ENCODE measurements at regions not wholly inside any gene's neighbourhood (a gene's known extent, or its start where the extent isn't known, plus 50 kb on each side); places are given as distances from the start of the nearest gene placed in this dataset.

DNA sequence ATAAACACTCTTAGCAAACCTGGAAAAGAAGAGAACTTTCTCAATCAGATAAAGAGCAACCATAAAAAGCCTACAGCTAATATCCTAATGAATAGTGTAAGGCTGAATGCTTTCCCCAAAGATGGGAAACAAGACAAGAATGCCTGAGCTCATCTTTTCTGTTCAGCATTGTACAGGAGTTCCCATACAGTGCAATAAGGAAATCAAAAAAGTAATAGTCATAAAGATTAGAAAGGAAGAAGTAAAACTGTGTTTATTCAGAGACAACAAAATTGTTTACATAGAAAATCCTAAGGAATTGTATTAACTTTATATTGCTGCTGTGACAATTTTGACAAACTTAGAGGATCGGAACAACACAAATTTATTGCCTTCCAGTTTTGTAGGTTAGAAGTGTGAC, 330.7 kb upstream of the SLC24A2 start:
- no peak for DNase-seq
- no peak for ATAC-seq (ENCODE audit: low read depth)
- H3K27ac Mint-ChIP-seq = no peak overlapping the region
- intact Hi-C loops (cut with micrococcal nuclease) = no loop called here
- POLR2A ChIA-PET = no interaction called here
- H3K27me3 Mint-ChIP-seq = no peaks in the 10 kb centered on the region
- H3K36me3 Mint-ChIP-seq (ENCODE audit: low read depth) = no peaks in the 10 kb centered on the region
- H3K9me3 Mint-ChIP-seq = peaks cover 12% of the 10 kb centered on the region
- H3K4me3 Mint-ChIP-seq = no peak overlapping the region
- TF ChIP-seq, protein P1, sequence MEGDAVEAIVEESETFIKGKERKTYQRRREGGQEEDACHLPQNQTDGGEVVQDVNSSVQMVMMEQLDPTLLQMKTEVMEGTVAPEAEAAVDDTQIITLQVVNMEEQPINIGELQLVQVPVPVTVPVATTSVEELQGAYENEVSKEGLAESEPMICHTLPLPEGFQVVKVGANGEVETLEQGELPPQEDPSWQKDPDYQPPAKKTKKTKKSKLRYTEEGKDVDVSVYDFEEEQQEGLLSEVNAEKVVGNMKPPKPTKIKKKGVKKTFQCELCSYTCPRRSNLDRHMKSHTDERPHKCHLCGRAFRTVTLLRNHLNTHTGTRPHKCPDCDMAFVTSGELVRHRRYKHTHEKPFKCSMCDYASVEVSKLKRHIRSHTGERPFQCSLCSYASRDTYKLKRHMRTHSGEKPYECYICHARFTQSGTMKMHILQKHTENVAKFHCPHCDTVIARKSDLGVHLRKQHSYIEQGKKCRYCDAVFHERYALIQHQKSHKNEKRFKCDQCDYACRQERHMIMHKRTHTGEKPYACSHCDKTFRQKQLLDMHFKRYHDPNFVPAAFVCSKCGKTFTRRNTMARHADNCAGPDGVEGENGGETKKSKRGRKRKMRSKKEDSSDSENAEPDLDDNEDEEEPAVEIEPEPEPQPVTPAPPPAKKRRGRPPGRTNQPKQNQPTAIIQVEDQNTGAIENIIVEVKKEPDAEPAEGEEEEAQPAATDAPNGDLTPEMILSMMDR (IDR thresholded peaks at IDR 0.05) = no peak
- CTCF ChIA-PET = no interaction called here
- H3K4me1 Mint-ChIP-seq = peaks cover 6% of the 10 kb centered on the region

- ChIA-PET CTCF (no interaction called here), POLR2A (no interaction called here)
- no peak for DNase-seq
- Mint-ChIP-seq H3K36me3 (ENCODE audit: low read depth) (no peaks in the 10 kb centered on the region), H3K27me3 (no peaks in the 10 kb centered on the region), H3K4me3 (no peak overlapping the region), H3K4me1 (peaks cover 6% of the 10 kb centered on the region), H3K9me3 (peaks cover 12% of the 10 kb centered on the region), H3K27ac (no peak overlapping the region)
- TF ChIP-seq, protein P1 (IDR thresholded peaks at IDR 0.05) = no peak
- intact Hi-C loops (cut with micrococcal nuclease) = no loop called here
- no peak for ATAC-seq (ENCODE audit: low read depth)
Observed at GRCh38 chr9:20117986-20118385, 329.1 kb upstream of the SLC24A2 start.

- ATAC-seq (ENCODE audit: low read depth) = no peak
- TF ChIP-seq, protein P1 (IDR thresholded peaks at IDR 0.05) = no peak
- intact Hi-C loops (cut with micrococcal nuclease) = no loop called here
- Mint-ChIP-seq H3K9me3 (peaks cover 12% of the 10 kb centered on the region), H3K36me3 (ENCODE audit: low read depth) (no peaks in the 10 kb centered on the region), H3K27me3 (no peaks in the 10 kb centered on the region), H3K4me1 (peaks cover 6% of the 10 kb centered on the region), H3K4me3 (no peak overlapping the region), H3K27ac (no peak overlapping the region)
- CTCF ChIA-PET = no interaction called here
- DNase-seq = no peak
- POLR2A ChIA-PET = no interaction called here
Observed at GRCh38 chr9:20117482-20117881, 328.6 kb upstream of the SLC24A2 start.

GRCh38 chr9:20114974-20115373, 326.1 kb upstream of the SLC24A2 start:
- no peak overlapping the region for H3K4me3 Mint-ChIP-seq
- peaks cover 6% of the 10 kb centered on the region for H3K4me1 Mint-ChIP-seq
- ChIA-PET POLR2A (no interaction called here), CTCF (no interaction called here)
- ATAC-seq (ENCODE audit: low read depth) = no peak
- intact Hi-C loops (cut with micrococcal nuclease) = no loop called here
- no peak for DNase-seq
- TF ChIP-seq, protein P1 (IDR thresholded peaks at IDR 0.05) = no peak
- H3K27ac Mint-ChIP-seq = no peak overlapping the region
- peaks cover 10% of the 10 kb centered on the region for H3K9me3 Mint-ChIP-seq
- H3K36me3 Mint-ChIP-seq (ENCODE audit: low read depth) = no peaks in the 10 kb centered on the region
- H3K27me3 Mint-ChIP-seq = no peaks in the 10 kb centered on the region

GRCh38 chr9:20112205-20112783, 323.5 kb upstream of the SLC24A2 start:
- POLR2A ChIA-PET = no interaction called here
- peaks cover 10% of the 10 kb centered on the region for H3K9me3 Mint-ChIP-seq
- no peaks in the 10 kb centered on the region for H3K36me3 Mint-ChIP-seq (ENCODE audit: low read depth)
- H3K27me3 Mint-ChIP-seq = no peaks in the 10 kb centered on the region
- ATAC-seq (ENCODE audit: low read depth) (no peak), DNase-seq (no peak)
- TF ChIP-seq, protein P1 (IDR thresholded peaks at IDR 0.05) = no peak
- no peaks in the 10 kb centered on the region for H3K4me1 Mint-ChIP-seq
- CTCF ChIA-PET = no interaction called here
- H3K27ac Mint-ChIP-seq = no peak overlapping the region
- H3K4me3 Mint-ChIP-seq = no peak overlapping the region
- intact Hi-C loops (cut with micrococcal nuclease) = no loop called here
